Calu3 (cell line): ENCODE measurements at regions not wholly inside any gene's neighbourhood (a gene's known extent, or its start where the extent isn't known, plus 50 kb on each side); places are given as distances from the start of the nearest gene placed in this dataset.

Experiments
- BruUV-seq: library from RNA; stranded (reverse); fragments of 400-500 nt; replicated peaks from 2 replicates; lab custom pipeline; 2021; lab: Mats Ljungman, UMichigan
- CTCF ChIA-PET: fragments of 300-600 bp; sonication (Branson Sonifier 250); formaldehyde crosslinking; loops from one replicate; lab custom pipeline; 2022; ENCODE audit warnings: antibody characterized with exemption; lab: Charles Lee
- DNase-seq: peaks from one replicate; pipeline ENCODE4 v3.0.0; 2022
- H3K27ac Mint-ChIP-seq: one replicate; pipeline ENCODE4 v1.8.0; 2022; ENCODE audit warnings: mixed read lengths; ENCODE audit not compliant: unreplicated experiment
- H3K27me3 Mint-ChIP-seq: one replicate; pipeline ENCODE4 v1.8.0; 2022; ENCODE audit warnings: mixed read lengths; ENCODE audit not compliant: unreplicated experiment
- H3K36me3 Mint-ChIP-seq: one replicate; pipeline ENCODE4 v1.8.0; 2022; ENCODE audit warnings: mild to moderate bottlenecking, moderate library complexity, mixed read lengths; ENCODE audit not compliant: insufficient read depth, unreplicated experiment
- H3K4me1 Mint-ChIP-seq: one replicate; pipeline ENCODE4 v1.8.0; 2022; ENCODE audit warnings: mild to moderate bottlenecking, low read depth, mixed read lengths; ENCODE audit not compliant: unreplicated experiment
- H3K4me3 Mint-ChIP-seq: one replicate; pipeline ENCODE4 v1.8.0; 2022; ENCODE audit warnings: mild to moderate bottlenecking, low read depth, moderate library complexity, mixed read lengths; ENCODE audit not compliant: unreplicated experiment
- H3K9me3 Mint-ChIP-seq: one replicate; pipeline ENCODE4 v1.8.0; 2022; ENCODE audit warnings: low read depth, mixed read lengths; ENCODE audit not compliant: unreplicated experiment
- CTCF ChIP-seq: fragments of 200-600 bp; IDR thresholded peaks from one replicate; pipeline ENCODE4 v1.8.0; 2022; ENCODE audit warnings: antibody characterized with exemption; ENCODE audit not compliant: unreplicated experiment
- intact Hi-C: fragments of 100-400 bp; cut with micrococcal nuclease; formaldehyde crosslinking; loops from one replicate; pipeline ENCODE4 v1.10.0; 2022; ENCODE audit not compliant: unreplicated experiment

- no peak overlapping the region for H3K27ac Mint-ChIP-seq
- intact Hi-C loops = loop anchor here (10.0 kb wide), 1 partner anchor 146 kb away; no protein-coding TSS in a partner anchor
- H3K4me3 Mint-ChIP-seq = no peak overlapping the region
- H3K36me3 Mint-ChIP-seq = no peaks in the 10 kb centered on the region
- DNase-seq = no peak
- BruUV-seq = no TSS peak
- CTCF ChIA-PET = no interaction called here
- no peaks in the 10 kb centered on the region for H3K4me1 Mint-ChIP-seq
- TF ChIP-seq CTCF = no peak
- H3K27me3 Mint-ChIP-seq = peaks cover 54% of the 10 kb centered on the region
- no peaks in the 10 kb centered on the region for H3K9me3 Mint-ChIP-seq
These were observed 120.3 kb downstream of the AXIN2 start for GRCh38 chr17:65441053-65441605.

- Mint-ChIP-seq H3K27me3 (peaks cover 39% of the 10 kb centered on the region), H3K9me3 (no peaks in the 10 kb centered on the region), H3K4me1 (no peaks in the 10 kb centered on the region), H3K27ac (no peak overlapping the region), H3K36me3 (no peaks in the 10 kb centered on the region), H3K4me3 (no peak overlapping the region)
- no TSS peak for BruUV-seq
- CTCF ChIA-PET = no interaction called here
- intact Hi-C loops = no loop called here
- no peak for DNase-seq
- no peak for TF ChIP-seq CTCF
These were observed 122.6 kb downstream of the AXIN2 start for GRCh38 chr17:65438708-65439294.

- no peaks in the 10 kb centered on the region for H3K9me3 Mint-ChIP-seq
- H3K4me3 Mint-ChIP-seq = no peak overlapping the region
- no peak for DNase-seq
- peaks cover 39% of the 10 kb centered on the region for H3K27me3 Mint-ChIP-seq
- intact Hi-C loops = no loop called here
- H3K27ac Mint-ChIP-seq = no peak overlapping the region
- BruUV-seq = no TSS peak
- H3K4me1 Mint-ChIP-seq = no peaks in the 10 kb centered on the region
- no peaks in the 10 kb centered on the region for H3K36me3 Mint-ChIP-seq
- TF ChIP-seq CTCF = no peak
- CTCF ChIA-PET = no interaction called here
These were observed 123.3 kb downstream of the AXIN2 start for GRCh38 chr17:65438173-65438572.

GRCh38 chr17:65436871-65437270 lies 124.6 kb downstream of the AXIN2 start:
- H3K9me3 Mint-ChIP-seq = no peaks in the 10 kb centered on the region
- TF ChIP-seq CTCF = no peak
- no TSS peak for BruUV-seq

More at GRCh38 chr17:65436871-65437270, 124.6 kb downstream of the AXIN2 start:
- Mint-ChIP-seq H3K36me3 (no peaks in the 10 kb centered on the region), H3K27me3 (peaks cover 45% of the 10 kb centered on the region), H3K4me3 (no peak overlapping the region), H3K27ac (no peak overlapping the region), H3K4me1 (no peaks in the 10 kb centered on the region)
- intact Hi-C loops = no loop called here
- no peak for DNase-seq
- CTCF ChIA-PET = no interaction called here
